ENCODE measurements at regions not wholly inside any gene's neighbourhood (a gene's known extent, or its start where the extent isn't known, plus 50 kb on each side); places are given as distances from the start of the nearest gene placed in this dataset. TPM values are rescaled to one million over a fixed set of nuclear protein-coding genes. Genes with fewer than 3 reads are reported as not detected.

DNA sequence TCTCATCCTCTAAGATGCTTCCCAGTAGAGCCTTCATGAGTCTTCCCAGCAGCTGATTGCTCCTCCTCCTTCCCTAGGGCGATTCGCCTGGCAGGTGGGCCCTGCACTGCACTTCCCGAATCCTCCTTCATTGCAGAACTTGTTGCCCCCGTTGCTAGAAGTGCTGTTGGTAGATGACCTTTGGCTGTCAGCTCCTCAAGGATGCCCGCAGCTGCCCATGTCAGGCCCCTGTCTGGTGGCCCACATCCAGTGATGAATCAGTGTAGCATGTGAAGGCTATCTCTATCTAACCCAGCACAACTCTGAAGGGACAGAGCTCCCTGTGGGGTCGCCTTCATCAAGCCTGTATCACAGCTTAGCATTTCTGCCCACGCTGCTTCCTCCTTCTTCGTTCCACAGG lies 52.1 kb upstream of the F3 start:
- DNase-seq (ENCODE audit: low spot score), result no peak

DNA sequence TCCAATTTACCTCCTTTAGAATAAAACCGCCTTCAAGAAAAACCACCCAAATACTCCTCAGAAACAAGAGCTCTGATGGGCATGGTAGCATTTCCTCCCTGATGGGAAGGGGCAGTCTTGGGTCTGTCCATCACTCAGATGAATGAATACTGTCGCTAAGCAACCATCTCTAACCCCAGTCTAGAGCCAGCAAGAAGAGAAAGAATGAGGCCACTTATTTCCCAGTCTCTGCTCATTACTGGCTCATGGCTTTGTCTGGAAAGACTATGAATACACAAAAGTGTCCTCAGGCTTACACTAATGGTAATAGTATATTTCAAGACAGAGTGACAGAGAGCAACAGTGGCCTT lies 51.0 kb upstream of the F3 start:
- no peak for DNase-seq (ENCODE audit: low spot score)

GRCh38 chr1:94591823-94592570 lies 50.4 kb upstream of the F3 start:
- no peak for DNase-seq (ENCODE audit: low spot score)

Small RNA genes lying in the stretch of these regions (small RNA-seq; reads per million reads assigned to genes)
- not detected for gene MIR378G
